ENCODE measurements at regions not wholly inside any gene's neighbourhood (a gene's known extent, or its start where the extent isn't known, plus 50 kb on each side); places are given as distances from the start of the nearest gene placed in this dataset.

DNA sequence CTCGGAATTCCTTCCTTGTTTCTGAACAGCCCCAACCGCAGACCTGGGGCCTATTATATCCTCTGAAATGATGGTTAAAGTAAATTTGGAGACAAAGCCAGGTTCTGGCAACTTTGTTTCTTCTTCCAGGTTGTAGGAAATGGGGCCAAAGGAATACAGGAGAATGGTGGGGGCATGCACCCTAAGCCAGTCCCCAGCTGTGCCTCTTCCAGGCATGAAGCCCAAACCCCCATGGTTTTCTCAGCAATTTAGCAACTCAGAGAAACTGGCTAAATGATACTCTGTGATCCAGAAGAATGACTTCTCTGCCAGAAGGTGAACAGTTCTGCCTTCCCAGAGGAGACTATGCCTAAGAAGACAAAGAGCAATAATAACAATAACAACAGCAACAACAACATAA, 635.0 kb upstream of the FANCL start:
- DNase-seq: no peak

DNA sequence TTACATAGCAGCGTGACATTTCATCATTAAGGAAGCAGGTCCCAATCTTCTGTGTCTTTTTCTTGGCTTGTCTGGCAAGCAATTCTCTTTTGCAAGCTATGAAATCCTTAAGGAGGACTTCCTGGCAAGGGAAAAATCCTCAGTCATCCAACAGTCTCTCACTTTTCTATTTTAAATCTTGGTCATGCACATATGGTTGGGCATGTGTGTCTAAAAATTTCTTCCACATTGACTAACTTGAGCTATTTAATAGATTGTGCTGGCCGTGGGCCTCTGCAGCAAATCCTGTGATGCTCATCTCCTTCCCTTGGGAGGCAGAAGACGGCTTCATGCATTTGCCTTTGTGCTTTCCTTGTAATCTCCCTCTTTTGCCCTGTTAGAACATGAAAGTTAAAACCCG, 634.3 kb upstream of the FANCL start:
- no peak for DNase-seq

- DNase-seq: no peak
These were observed 630.5 kb upstream of the FANCL start for GRCh38 chr2:58871469-58872142.

DNA sequence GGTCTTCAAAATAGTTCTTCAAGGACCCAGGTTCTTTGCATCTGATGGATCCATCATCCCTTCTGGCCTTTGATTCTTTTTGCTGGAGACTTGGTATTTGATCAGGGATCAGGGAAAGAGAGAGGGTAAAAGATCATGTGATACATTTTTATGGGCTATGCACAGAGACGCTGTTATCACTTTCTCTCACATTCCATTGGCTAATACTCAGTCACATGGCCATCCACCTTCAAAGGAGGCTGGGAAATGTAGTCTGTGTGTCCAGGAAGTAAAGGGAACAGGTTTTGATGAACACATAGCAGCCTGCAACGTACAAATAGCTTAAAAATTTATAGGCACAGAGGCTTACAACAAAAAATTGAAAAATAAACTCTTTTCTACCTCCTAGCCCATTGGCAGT, 629.6 kb upstream of the FANCL start:
- no peak for DNase-seq

- DNase-seq: no peak
These were observed 625.8 kb upstream of the FANCL start for GRCh38 chr2:58866946-58867345.

GRCh38 chr2:58866527-58866926, 625.4 kb upstream of the FANCL start:
- no peak for DNase-seq

GRCh38 chr2:58866040-58866439, 624.9 kb upstream of the FANCL start:
- peak; percentile 16 to 18 for DNase-seq

GRCh38 chr2:58865436-58865835, 624.3 kb upstream of the FANCL start:
- no peak for DNase-seq

- no peak for DNase-seq
These were observed 621.1 kb upstream of the FANCL start for GRCh38 chr2:58862244-58862643.

- no peak for DNase-seq
These were observed 619.5 kb upstream of the FANCL start for GRCh38 chr2:58860586-58860985.

DNA sequence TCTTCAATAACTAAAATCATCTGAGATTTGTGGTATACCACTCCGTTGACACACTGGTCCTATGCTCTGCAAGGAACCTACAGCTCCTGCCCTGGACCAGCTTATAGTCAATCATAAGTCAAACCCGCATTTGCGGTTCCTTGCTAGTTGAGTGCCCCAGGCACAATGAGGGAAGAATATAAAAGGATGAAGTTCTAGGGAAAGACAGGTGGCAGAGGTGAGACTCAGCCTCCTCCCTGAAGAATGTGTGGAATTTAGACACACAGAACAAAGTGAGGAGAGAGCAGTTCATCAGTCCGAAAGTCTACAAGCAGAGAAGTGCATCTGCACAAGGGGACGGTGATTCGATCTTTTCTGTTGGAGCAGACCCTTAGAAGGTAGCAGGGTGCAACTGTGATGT, 615.0 kb upstream of the FANCL start:
- no peak for DNase-seq

DNA sequence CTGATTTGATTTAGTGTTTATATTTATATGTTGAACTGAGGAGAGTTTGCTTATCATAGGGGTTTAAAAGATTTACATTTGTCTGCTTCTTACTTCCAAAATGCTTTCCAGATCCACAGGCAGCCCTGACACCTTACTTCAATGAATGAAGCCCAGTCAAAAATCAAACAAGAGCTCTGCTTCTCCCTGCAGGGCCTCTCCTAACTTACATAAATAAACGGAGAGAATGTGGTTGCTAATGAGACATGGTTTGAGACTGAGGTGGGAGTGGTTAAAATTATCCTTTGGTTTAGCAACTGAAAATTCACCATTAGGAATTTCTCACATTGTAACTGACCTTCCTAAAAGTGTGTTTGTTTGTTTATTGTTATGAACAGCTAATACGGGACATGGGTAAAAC, 612.3 kb upstream of the FANCL start:
- DNase-seq: no peak

- DNase-seq: no peak
These were observed 611.8 kb upstream of the FANCL start for GRCh38 chr2:58852905-58853304.

- DNase-seq: no peak
These were observed 611.1 kb upstream of the FANCL start for GRCh38 chr2:58852243-58852642.

GRCh38 chr2:58851598-58851997, 610.5 kb upstream of the FANCL start:
- DNase-seq: no peak

- DNase-seq: no peak
These were observed 603.9 kb upstream of the FANCL start for GRCh38 chr2:58845011-58845410.

DNA sequence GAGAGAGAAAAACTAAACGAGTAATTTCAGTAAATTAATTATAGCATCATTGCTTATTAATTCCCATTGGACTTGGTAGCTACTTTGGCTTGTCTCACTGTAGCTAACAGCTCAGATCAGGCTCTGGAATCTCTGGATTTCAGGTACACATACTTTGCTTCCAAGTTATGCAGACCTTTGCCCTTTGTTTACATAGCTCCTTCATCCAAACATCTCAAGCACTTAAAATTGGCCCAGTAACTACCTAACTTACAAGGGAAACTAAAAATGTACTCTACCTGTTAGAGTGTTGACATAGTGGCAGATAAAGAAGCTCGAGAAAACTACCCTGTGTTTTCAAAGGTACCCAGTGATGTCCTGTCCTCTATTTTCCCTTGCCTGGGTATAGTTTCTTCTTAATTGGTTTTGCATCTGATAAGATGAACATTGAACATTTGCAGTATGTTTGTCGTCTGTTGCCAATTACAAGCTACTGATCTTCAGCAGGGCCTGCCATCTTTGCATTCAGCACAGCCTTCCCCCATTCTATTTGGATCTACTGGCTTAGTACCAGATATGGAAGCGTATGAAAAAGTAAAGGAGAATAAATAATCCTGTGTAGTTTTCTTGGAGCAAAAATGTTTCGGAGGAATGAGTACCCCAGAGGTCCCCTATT, 601.5 kb upstream of the FANCL start:
- no peak for DNase-seq

GRCh38 chr2:58834404-58834803, 593.3 kb upstream of the FANCL start:
- DNase-seq: no peak

DNA sequence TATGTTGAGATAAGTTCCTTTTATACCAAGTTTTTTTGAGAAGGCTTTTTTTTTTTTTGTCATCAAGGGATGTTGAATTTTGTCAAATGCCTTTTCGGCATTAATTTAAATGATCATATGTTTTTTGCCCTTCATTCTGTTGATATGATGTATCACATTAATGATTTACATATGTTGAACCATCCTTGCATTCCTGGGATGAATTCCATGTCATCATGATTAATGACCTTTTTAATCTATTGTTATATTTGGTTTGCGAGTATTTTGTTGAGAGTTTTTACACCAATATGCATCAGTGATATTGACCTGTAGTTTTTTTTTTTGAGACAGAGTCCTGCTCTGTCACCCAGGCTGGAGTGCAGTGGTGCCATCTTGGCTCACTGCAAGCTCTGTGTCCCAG, 585.7 kb upstream of the FANCL start:
- no peak for DNase-seq

DNA sequence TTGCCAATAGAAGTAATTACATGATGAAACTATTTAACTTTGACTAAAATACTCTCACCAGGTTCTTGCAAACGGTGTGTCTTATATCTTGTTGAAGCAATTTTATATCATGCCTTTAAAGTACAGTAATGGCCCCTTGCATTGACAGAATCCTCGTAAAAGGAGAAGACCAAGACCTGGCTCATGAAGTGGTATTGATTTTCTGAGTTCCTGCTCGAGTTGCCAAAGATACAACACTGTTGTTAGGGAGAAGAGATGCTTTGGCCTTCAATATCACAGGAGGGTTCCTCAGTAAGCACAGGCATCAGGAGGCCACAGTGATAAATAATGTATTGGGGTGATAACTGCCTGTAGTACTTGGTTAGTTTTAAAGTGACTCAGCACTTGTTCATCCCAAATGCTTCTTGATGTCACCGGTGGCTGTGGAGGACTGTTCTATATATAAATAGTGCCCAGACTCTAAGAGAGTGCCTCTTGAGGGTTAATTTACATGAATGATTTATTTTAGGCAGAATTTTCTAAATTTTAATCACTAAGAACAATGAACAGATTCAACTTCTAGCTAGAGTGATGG, 571.7 kb upstream of the FANCL start:
- no peak for DNase-seq

GRCh38 chr2:58805126-58805525, 564.0 kb upstream of the FANCL start:
- DNase-seq: no peak

- no peak for DNase-seq
These were observed 562.1 kb upstream of the FANCL start for GRCh38 chr2:58803192-58803591.

GRCh38 chr2:58800881-58801280, 559.8 kb upstream of the FANCL start:
- no peak for DNase-seq

- no peak for DNase-seq
These were observed 557.6 kb upstream of the FANCL start for GRCh38 chr2:58798676-58799208.
